ENCODE measurements at regions not wholly inside any gene's neighbourhood (a gene's known extent, or its start where the extent isn't known, plus 50 kb on each side); places are given as distances from the start of the nearest gene placed in this dataset.
A peak's percentile ranks its signal among the peaks of the same experiment; 100 is the strongest.
"Not testable (repeated sequence)": the region's sequence is repeated elsewhere in the genome, so short reads cannot be mapped to it uniquely, and the experiment has no call there.

GRCh38 chr1:120357046-120357445 is 57.8 kb upstream of the NBPF8 start:
- DNase-seq, result not testable (repeated sequence)

- not testable (repeated sequence) for DNase-seq
Observed at GRCh38 chr1:120356170-120356569, 58.7 kb upstream of the NBPF8 start.

- peak; percentile 44 for DNase-seq
Observed at GRCh38 chr1:120354618-120355184, 60.1 kb upstream of the NBPF8 start.

- DNase-seq, result not testable (repeated sequence)
Observed at GRCh38 chr1:120342231-120343073, 72.4 kb upstream of the NBPF8 start.

GRCh38 chr1:120341756-120342155 is 73.1 kb upstream of the NBPF8 start:
- DNase-seq, result not testable (repeated sequence)

- DNase-seq, result not testable (repeated sequence)
Observed at GRCh38 chr1:120340838-120341751, 73.7 kb upstream of the NBPF8 start.

- DNase-seq, result not testable (repeated sequence)
Observed at GRCh38 chr1:120315738-120316137, 99.1 kb upstream of the NBPF8 start.

GRCh38 chr1:120311930-120312329 is 102.9 kb upstream of the NBPF8 start:
- not testable (repeated sequence) for DNase-seq

GRCh38 chr1:120308940-120309578 is 105.8 kb upstream of the NBPF8 start:
- DNase-seq, result not testable (repeated sequence)

- not testable (repeated sequence) for DNase-seq
Observed at GRCh38 chr1:120305046-120305445, 109.8 kb upstream of the NBPF8 start.

- not testable (repeated sequence) for DNase-seq
Observed at GRCh38 chr1:120304341-120304740, 110.5 kb upstream of the NBPF8 start.

- DNase-seq, result not testable (repeated sequence)
Observed at GRCh38 chr1:120299433-120300057, 115.3 kb upstream of the NBPF8 start.

- not testable (repeated sequence) for DNase-seq
Observed at GRCh38 chr1:120298487-120298886, 116.3 kb upstream of the NBPF8 start.

- not testable (repeated sequence) for DNase-seq
Observed at GRCh38 chr1:120297345-120297953, 117.4 kb upstream of the NBPF8 start.

GRCh38 chr1:120290105-120290504 is 113.8 kb upstream of the SEC22B start:
- DNase-seq, result not testable (repeated sequence)

GRCh38 chr1:120289601-120290074 is 113.3 kb upstream of the SEC22B start:
- not testable (repeated sequence) for DNase-seq

- DNase-seq, result not testable (repeated sequence)
Observed at GRCh38 chr1:120288814-120289600, 112.7 kb upstream of the SEC22B start.

GRCh38 chr1:120288167-120288566 is 111.8 kb upstream of the SEC22B start:
- not testable (repeated sequence) for DNase-seq

GRCh38 chr1:120282744-120283464 is 106.6 kb upstream of the SEC22B start:
- not testable (repeated sequence) for DNase-seq

GRCh38 chr1:120278259-120278610 is 101.9 kb upstream of the SEC22B start:
- DNase-seq, result not testable (repeated sequence)

All from DMS 273 treated with DMSO at 0.1 percent for 48 hours (cell line).